MM.1S (cell line): ENCODE measurements at regions not wholly inside any gene's neighbourhood (a gene's known extent, or its start where the extent isn't known, plus 50 kb on each side); places are given as distances from the start of the nearest gene placed in this dataset.

Source experiments
- DNase-seq: peaks from one replicate; pipeline ENCODE4 v3.0.0-alpha.2; 2015
- H2AFZ ChIP-seq: fragments of 300-600 bp; sonication (generic); 2 replicates; pipeline ENCODE4 v1.6.0; 2016; ENCODE audit warnings: antibody characterized with exemption, low read length
- H3F3A ChIP-seq: fragments of 300-600 bp; sonication (generic); 2 replicates; pipeline ENCODE4 v1.6.1; 2016; ENCODE audit warnings: mild to moderate bottlenecking, antibody characterized with exemption, low read length, moderate library complexity, mixed read lengths; ENCODE audit not compliant: insufficient read depth
- H3K27ac ChIP-seq: fragments of 300-600 bp; sonication (generic); 2 replicates; pipeline ENCODE4 v1.5.1; 2016; ENCODE audit warnings: mild to moderate bottlenecking, low read length
- H3K27me3 ChIP-seq: fragments of 300-600 bp; sonication (generic); replicated peaks from 2 replicates; pipeline ENCODE4 v1.6.0; 2016; ENCODE audit warnings: low read length; ENCODE audit not compliant: insufficient read depth
- H3K36me3 ChIP-seq: fragments of 300-600 bp; sonication (generic); replicated peaks from 2 replicates; pipeline ENCODE4 v1.6.1; 2016; ENCODE audit warnings: mild to moderate bottlenecking, low read length, mixed read lengths; ENCODE audit not compliant: insufficient read depth
- H3K4me1 ChIP-seq: fragments of 300-600 bp; sonication (generic); 2 replicates; pipeline ENCODE4 v1.6.1; 2016; ENCODE audit warnings: low read length, mixed read lengths
- H3K4me2 ChIP-seq: fragments of 300-600 bp; sonication (generic); 2 replicates; pipeline ENCODE4 v1.6.0; 2016; ENCODE audit warnings: low read depth, low read length
- H3K4me3 ChIP-seq: fragments of 300-600 bp; sonication (generic); 2 replicates; pipeline ENCODE4 v1.5.1; 2016; ENCODE audit warnings: low read length, mixed read lengths
- H3K79me2 ChIP-seq: fragments of 300-600 bp; sonication (generic); 2 replicates; pipeline ENCODE4 v1.6.1; 2016; ENCODE audit warnings: mixed run types, low read length, mixed read lengths
- H3K9ac ChIP-seq: fragments of 300-600 bp; sonication (generic); 2 replicates; pipeline ENCODE4 v1.6.1; 2016; ENCODE audit warnings: low read length, mixed read lengths
- H3K9me2 ChIP-seq: fragments of 300-600 bp; sonication (generic); replicated peaks from 2 replicates; pipeline ENCODE4 v1.6.1; 2016; ENCODE audit warnings: mild to moderate bottlenecking, low read length, mixed read lengths; ENCODE audit not compliant: insufficient read depth
- H3K9me3 ChIP-seq: fragments of 300-600 bp; sonication (generic); replicated peaks from 2 replicates; pipeline ENCODE4 v1.6.1; 2016; ENCODE audit warnings: mild to moderate bottlenecking, low read length, mixed read lengths; ENCODE audit not compliant: insufficient read depth
- H4K20me1 ChIP-seq: fragments of 300-600 bp; sonication (generic); 2 replicates; pipeline ENCODE4 v1.6.1; 2016; ENCODE audit warnings: mild to moderate bottlenecking, low read length, moderate library complexity, mixed read lengths; ENCODE audit not compliant: insufficient read depth
- CTCF ChIP-seq: fragments of 300-600 bp; sonication (generic); IDR thresholded peaks from 2 replicates; pipeline ENCODE4 v1.5.1; 2016; ENCODE audit warnings: antibody characterized with exemption, low read length, mixed read lengths
- EZH2 ChIP-seq: fragments of 300-600 bp; sonication (generic); optimal IDR thresholded peaks from 2 replicates; pipeline ENCODE3; 2017; ENCODE audit warnings: low read depth, mild to moderate bottlenecking, antibody characterized with exemption, low read length, mixed read lengths
- EZH2phosphoT487 ChIP-seq: fragments of 300-600 bp; sonication (generic); IDR thresholded peaks from 2 replicates; pipeline ENCODE4 v1.6.1; 2018; ENCODE audit warnings: antibody characterized with exemption, low read length

DNA sequence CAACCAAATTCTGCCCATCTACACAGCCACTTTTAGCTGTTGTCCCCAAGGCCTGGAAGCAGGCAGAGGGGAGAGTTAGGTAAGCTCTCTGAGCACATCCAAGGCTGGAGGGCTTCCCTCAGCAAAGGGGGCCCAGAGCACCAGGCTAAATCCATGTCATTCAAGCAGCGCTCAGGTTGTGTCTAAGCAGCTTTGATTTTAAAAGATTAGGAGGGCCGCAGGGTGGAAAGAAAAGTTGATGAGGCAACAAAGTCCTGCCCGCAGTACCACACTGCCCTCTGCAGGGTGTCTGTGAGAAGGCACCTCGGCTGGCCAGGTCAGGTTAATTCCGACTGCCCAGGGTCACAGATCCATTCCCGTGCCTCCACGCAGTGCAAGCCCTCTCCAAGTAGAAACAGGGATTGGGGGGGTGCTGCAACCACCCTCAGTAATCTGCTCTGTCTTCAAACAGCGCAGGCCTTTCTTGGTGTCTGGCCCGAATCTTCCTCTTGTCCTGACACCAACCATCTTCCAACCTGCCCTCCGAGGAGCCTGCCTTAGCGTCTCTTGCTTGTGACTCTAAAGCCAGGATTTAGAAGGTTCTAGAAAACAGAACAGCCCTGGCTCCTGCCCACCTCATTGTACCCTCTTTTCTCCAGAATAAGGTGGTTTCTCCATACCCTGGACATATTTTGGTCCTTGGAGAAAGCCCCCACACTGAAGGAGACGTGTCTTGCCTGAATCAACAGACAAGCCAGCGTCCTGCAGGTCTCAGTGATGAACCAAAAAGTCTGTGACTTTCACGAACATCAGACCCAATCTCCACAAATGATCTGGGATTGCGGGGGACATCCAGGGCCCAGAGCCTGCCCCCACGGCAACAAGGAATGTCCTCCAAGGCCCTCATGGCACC is 289.2 kb downstream of the TNS1 start:
- Histone ChIP-seq H3K4me2 (0 out of 2 replicates have a peak overlapping the region, but pooled peaks have one; percentile 14), H2AFZ (no peak overlapping the region), H3K27ac (no peak overlapping the region), H3K36me3 (no peaks in the 10 kb centered on the region), H4K20me1 (no peaks in the 10 kb centered on the region), H3K4me3 (no peak overlapping the region), H3K79me2 (no peaks in the 10 kb centered on the region), H3K4me1 (no peaks in the 10 kb centered on the region), H3K27me3 (no peaks in the 10 kb centered on the region), H3F3A (no peaks in the 10 kb centered on the region), H3K9me2 (no peaks in the 10 kb centered on the region), H3K9ac (no peak overlapping the region), H3K9me3 (no peaks in the 10 kb centered on the region)
- no peak for TF ChIP-seq EZH2
- TF ChIP-seq CTCF = peak; percentile 94
- DNase-seq = peak; percentile 58

DNA sequence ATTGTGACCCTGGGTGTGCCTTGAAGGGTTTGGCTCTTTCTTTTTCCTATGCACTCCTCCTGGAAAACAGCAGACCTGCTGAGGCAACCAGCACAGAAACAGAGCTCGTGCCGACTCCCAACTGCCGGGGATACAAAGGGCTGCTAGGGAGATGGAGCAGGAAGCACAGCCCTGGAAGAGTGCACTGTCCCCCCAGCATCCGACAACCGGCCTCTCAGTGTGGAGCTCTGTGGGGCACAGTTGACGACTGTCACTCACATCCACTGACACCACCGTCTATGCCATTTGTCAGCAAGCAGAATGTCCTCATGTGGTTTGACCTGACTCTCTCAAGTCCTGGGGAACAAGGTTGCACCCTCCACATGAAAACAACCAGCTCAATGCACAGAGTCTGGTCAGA is 290.4 kb downstream of the TNS1 start:
- Histone ChIP-seq H3F3A (no peaks in the 10 kb centered on the region), H3K4me1 (no peaks in the 10 kb centered on the region), H3K9me2 (no peaks in the 10 kb centered on the region), H3K27ac (no peak overlapping the region), H3K4me2 (no peak overlapping the region), H3K36me3 (no peaks in the 10 kb centered on the region), H4K20me1 (no peaks in the 10 kb centered on the region), H3K9me3 (no peaks in the 10 kb centered on the region), H3K4me3 (no peak overlapping the region), H3K27me3 (no peaks in the 10 kb centered on the region), H3K9ac (no peak overlapping the region), H2AFZ (no peak overlapping the region), H3K79me2 (no peaks in the 10 kb centered on the region)
- DNase-seq = no peak
- TF ChIP-seq EZH2 = no peak
- no peak for TF ChIP-seq EZH2phosphoT487
- no peak for TF ChIP-seq CTCF

DNA sequence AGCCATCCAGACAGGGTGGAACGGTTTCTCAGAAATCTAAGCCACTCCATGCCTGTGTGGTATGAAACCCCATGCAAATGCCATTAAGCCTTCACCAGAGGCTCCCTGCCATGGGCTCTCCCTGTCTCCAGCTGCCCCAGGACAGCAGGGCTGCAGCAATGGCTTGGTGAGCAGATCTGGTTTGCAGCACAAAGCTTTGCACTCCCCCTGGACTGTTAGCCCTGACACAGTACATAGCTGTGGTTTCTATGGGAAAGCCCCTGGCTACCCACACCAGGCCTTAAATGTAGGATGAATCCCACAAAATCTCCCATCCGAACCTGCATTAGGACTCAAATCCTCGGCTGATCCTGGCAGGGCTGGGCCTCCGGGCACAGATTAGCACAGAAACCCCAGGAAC is 291.6 kb downstream of the TNS1 start:
- Histone ChIP-seq H3K9ac (no peak overlapping the region), H3K27me3 (no peaks in the 10 kb centered on the region), H3K9me3 (no peaks in the 10 kb centered on the region), H3K27ac (no peak overlapping the region), H3F3A (no peaks in the 10 kb centered on the region), H3K4me3 (no peak overlapping the region), H3K4me1 (no peaks in the 10 kb centered on the region), H2AFZ (no peak overlapping the region), H4K20me1 (no peaks in the 10 kb centered on the region), H3K4me2 (no peak overlapping the region), H3K79me2 (no peaks in the 10 kb centered on the region), H3K36me3 (no peaks in the 10 kb centered on the region), H3K9me2 (no peaks in the 10 kb centered on the region)
- DNase-seq = no peak
- TF ChIP-seq EZH2phosphoT487 = no peak
- no peak for TF ChIP-seq EZH2
- no peak for TF ChIP-seq CTCF
